PC-9 (cell line): ENCODE measurements at regions not wholly inside any gene's neighbourhood (a gene's known extent, or its start where the extent isn't known, plus 50 kb on each side); places are given as distances from the start of the nearest gene placed in this dataset.

Experiments used
- BruUV-seq: library from RNA; stranded (reverse); fragments of 400-500 nt; replicated peaks from 2 replicates; lab custom pipeline; 2021; lab: Mats Ljungman, UMichigan
- CTCF ChIA-PET: fragments of 300-600 bp; sonication (Branson Sonifier 250); formaldehyde crosslinking; loops from one replicate; lab custom pipeline; 2022; ENCODE audit warnings: antibody characterized with exemption; lab: Charles Lee
- POLR2A ChIA-PET: fragments of 300-600 bp; sonication (Branson Sonifier 250); formaldehyde crosslinking; loops from one replicate; lab custom pipeline; 2022; ENCODE audit warnings: antibody characterized with exemption; ENCODE audit not compliant: unreplicated experiment; lab: Charles Lee
- DNase-seq, 2 experiments: peaks; one replicate each; pipeline versions ENCODE4 v3.0.0 to v3.0.0-alpha.2; 2015 to 2022; ENCODE audit warnings: mixed read lengths in 1 of 2
- H2AFZ ChIP-seq: fragments of 200-600 bp; sonication (generic); 2 replicates; pipeline ENCODE4 v1.8.1; 2017; ENCODE audit warnings: antibody characterized with exemption
- H3F3A ChIP-seq: fragments of 200-600 bp; sonication (generic); 2 replicates; pipeline ENCODE4 v1.8.1; 2017; ENCODE audit warnings: antibody characterized with exemption, mild to moderate bottlenecking, low read depth; ENCODE audit not compliant: insufficient read depth
- H3K27ac ChIP-seq: fragments of 200-600 bp; sonication (generic); 2 replicates; pipeline ENCODE4 v1.6.1; 2016; ENCODE audit warnings: mixed run types
- H3K27me3 ChIP-seq: fragments of 200-600 bp; sonication (generic); 2 replicates; pipeline ENCODE4 v1.6.1; 2016; ENCODE audit warnings: low read depth, mixed run types; ENCODE audit not compliant: insufficient read depth
- H3K36me3 ChIP-seq: fragments of 200-600 bp; sonication (generic); 2 replicates; pipeline ENCODE4 v1.6.1; 2016; ENCODE audit warnings: low read depth, mixed run types
- H3K4me1 ChIP-seq: fragments of 200-600 bp; sonication (generic); replicated peaks from 2 replicates; pipeline ENCODE4 v1.6.1; 2016; ENCODE audit warnings: mixed run types; ENCODE audit not compliant: insufficient read depth
- H3K4me2 ChIP-seq: fragments of 200-600 bp; sonication (generic); 2 replicates; pipeline ENCODE4 v1.6.1; 2017; ENCODE audit warnings: mixed run types
- H3K4me3 ChIP-seq: fragments of 200-600 bp; sonication (generic); 2 replicates; pipeline ENCODE4 v1.6.1; 2016; ENCODE audit warnings: mixed run types
- H3K79me2 ChIP-seq: fragments of 200-600 bp; sonication (generic); 2 replicates; pipeline ENCODE4 v1.6.1; 2017; ENCODE audit warnings: low read depth, mixed run types
- H3K9me2 ChIP-seq: fragments of 200-600 bp; sonication (generic); 2 replicates; pipeline ENCODE4 v1.8.1; 2017; ENCODE audit warnings: mild to moderate bottlenecking; ENCODE audit not compliant: insufficient read depth
- H3K9me3 ChIP-seq: fragments of 200-600 bp; sonication (generic); 2 replicates; pipeline ENCODE4 v1.8.1; 2016; ENCODE audit warnings: low read depth; ENCODE audit not compliant: insufficient read depth
- H4K20me1 ChIP-seq: fragments of 200-600 bp; sonication (generic); 2 replicates; pipeline ENCODE4 v1.8.1; 2017; ENCODE audit not compliant: insufficient read depth
- CTCF ChIP-seq: fragments of 200-600 bp; sonication (generic); conservative IDR thresholded peaks from 2 replicates; pipeline ENCODE4 v1.6.1; 2017; ENCODE audit warnings: mixed run types, antibody characterized with exemption, mild to moderate bottlenecking, moderate library complexity
- EZH2 ChIP-seq: fragments of 200-600 bp; sonication (generic); IDR thresholded peaks from 2 replicates; pipeline ENCODE4 v1.8.0; 2017; ENCODE audit warnings: antibody characterized with exemption, low read depth
- intact Hi-C: fragments of 100-400 bp; cut with micrococcal nuclease; formaldehyde crosslinking; loops from one replicate; pipeline ENCODE4 v1.10.0; 2022; ENCODE audit not compliant: unreplicated experiment

DNA sequence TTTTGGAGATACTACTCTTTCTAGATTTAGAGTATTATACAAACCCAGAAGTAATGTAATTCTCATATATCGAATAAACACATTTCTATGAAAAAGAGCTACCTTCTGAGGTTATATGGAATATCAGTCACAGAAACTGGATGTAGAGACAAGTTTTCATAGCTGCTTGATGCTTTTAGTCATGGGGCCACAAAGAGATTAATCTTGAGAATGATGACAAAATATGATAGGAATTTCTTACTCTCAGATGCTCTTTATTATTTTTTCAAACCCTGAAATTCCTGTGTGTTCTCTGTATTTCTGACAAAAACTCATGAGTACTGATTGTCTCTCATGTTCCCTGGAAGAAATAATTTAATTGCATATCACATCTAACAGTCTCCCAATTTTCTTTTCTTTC lies 662.5 kb downstream of the RAPGEF2 start:
- Histone ChIP-seq H3K27ac (no peak overlapping the region), H3K79me2 (no peaks in the 10 kb centered on the region), H3K4me1 (no peaks in the 10 kb centered on the region), H3K4me2 (no peak overlapping the region), H3K27me3 (no peaks in the 10 kb centered on the region), H3K4me3 (no peak overlapping the region), H3K36me3 (no peaks in the 10 kb centered on the region), H3K9me3 (no peaks in the 10 kb centered on the region), H3F3A (no peaks in the 10 kb centered on the region), H4K20me1 (no peaks in the 10 kb centered on the region), H3K9me2 (no peaks in the 10 kb centered on the region), H2AFZ (no peak overlapping the region)
- BruUV-seq = no TSS peak
- ChIA-PET POLR2A (no interaction called here), CTCF (no interaction called here)
- TF ChIP-seq CTCF (no peak), EZH2 (no peak)
- no peak for DNase-seq
- intact Hi-C loops = loop anchor here (10.0 kb wide), 1 partner anchor 281 kb away; no protein-coding TSS in a partner anchor

DNA sequence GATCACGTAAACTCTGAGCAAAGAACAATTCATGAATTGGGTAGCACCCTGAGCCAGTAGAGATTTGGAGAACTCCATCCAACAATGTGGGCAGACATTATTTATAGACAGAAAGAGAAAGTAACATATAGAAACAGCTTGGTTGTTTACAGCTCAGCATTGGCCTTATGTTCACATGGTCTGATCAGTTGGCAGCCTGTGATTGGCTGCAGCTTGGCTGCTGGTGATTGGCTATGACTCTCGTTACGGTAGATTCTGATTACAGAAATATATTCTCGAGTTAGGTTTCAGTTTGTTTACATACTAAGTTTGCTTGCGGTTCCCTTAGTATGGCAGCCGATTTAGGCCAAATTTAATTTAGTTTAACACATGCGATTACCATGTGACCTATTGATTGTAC lies 663.4 kb downstream of the RAPGEF2 start:
- Histone ChIP-seq H3K4me3 (no peak overlapping the region), H3F3A (no peaks in the 10 kb centered on the region), H3K27ac (no peak overlapping the region), H3K79me2 (no peaks in the 10 kb centered on the region), H2AFZ (no peak overlapping the region), H3K36me3 (no peaks in the 10 kb centered on the region), H4K20me1 (no peaks in the 10 kb centered on the region), H3K4me1 (no peaks in the 10 kb centered on the region), H3K27me3 (no peaks in the 10 kb centered on the region), H3K4me2 (no peak overlapping the region), H3K9me3 (no peaks in the 10 kb centered on the region), H3K9me2 (no peaks in the 10 kb centered on the region)
- TF ChIP-seq EZH2 = no peak
- TF ChIP-seq CTCF = no peak
- no peak for DNase-seq
- intact Hi-C loops = loop anchor here (10.0 kb wide), 1 partner anchor 281 kb away; no protein-coding TSS in a partner anchor
- ChIA-PET CTCF (no interaction called here), POLR2A (no interaction called here)
- no TSS peak for BruUV-seq

- no TSS peak for BruUV-seq
- no peaks in the 10 kb centered on the region for H4K20me1 ChIP-seq
- H3K79me2 ChIP-seq = no peaks in the 10 kb centered on the region
- H2AFZ ChIP-seq = no peak overlapping the region
- H3K36me3 ChIP-seq = no peaks in the 10 kb centered on the region
- intact Hi-C loops = loop anchor here (10.0 kb wide), 1 partner anchor 283 kb away; no protein-coding TSS in a partner anchor
- DNase-seq = no peak
- no peaks in the 10 kb centered on the region for H3K9me3 ChIP-seq
- H3K4me2 ChIP-seq = no peak overlapping the region
- H3K9me2 ChIP-seq = no peaks in the 10 kb centered on the region
- H3K4me3 ChIP-seq = no peak overlapping the region
- no peak for TF ChIP-seq EZH2
- TF ChIP-seq CTCF = no peak
- CTCF ChIA-PET = no interaction called here
- no peaks in the 10 kb centered on the region for H3K27me3 ChIP-seq
- no peaks in the 10 kb centered on the region for H3F3A ChIP-seq
- no peak overlapping the region for H3K27ac ChIP-seq
- POLR2A ChIA-PET = no interaction called here
- H3K4me1 ChIP-seq = no peaks in the 10 kb centered on the region
These were observed 664.5 kb downstream of the RAPGEF2 start for GRCh38 chr4:159767406-159767805.
